Epidermal melanocyte (primary cell): ENCODE measurements at regions not wholly inside any gene's neighbourhood (a gene's known extent, or its start where the extent isn't known, plus 50 kb on each side); places are given as distances from the start of the nearest gene placed in this dataset.
"Not testable (repeated sequence)": the region's sequence is repeated elsewhere in the genome, so short reads cannot be mapped to it uniquely, and the experiment has no call there.

Experiments
- DNase-seq: peaks from one replicate; pipeline ENCODE4 v3.0.0; 2011; ENCODE audit warnings: low spot score; ENCODE audit not compliant: insufficient read length

DNA sequence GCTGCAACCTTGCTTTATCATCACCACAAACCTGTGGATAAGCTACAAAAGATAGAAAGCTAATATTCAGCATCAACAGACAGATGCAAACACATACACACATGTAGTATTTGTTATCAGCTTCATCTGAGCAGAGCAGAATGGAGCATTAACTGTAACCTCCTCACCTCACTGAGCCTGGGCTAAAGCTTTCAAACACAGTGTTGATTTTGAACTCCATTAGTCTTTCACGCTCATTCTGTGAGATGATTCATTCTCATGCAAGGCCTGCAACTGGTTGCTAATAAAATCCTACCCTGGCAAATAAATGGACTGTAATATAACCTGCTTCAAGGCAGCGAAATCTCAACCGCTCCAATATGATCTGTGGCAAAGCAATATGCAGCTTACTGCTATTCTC, 1360.6 kb upstream of the ACO1 start:
- DNase-seq: no peak

DNA sequence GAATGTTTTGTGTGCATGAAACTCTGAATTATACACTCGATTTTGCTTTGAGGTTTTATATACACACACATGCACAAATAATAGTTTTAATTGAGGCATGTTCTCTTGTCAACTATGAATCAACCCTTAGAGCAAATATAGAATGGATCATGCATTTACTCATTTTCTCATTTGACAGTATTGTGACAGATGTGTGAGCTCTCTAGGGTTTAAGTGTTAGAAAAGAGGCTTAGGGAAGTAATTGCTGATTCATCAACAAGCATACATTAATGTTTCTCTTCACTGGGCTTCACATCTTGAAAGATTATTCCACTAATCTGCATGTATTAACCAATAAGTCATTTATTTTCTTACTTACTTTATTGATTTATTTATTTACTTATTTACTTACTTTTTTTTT, 1356.8 kb upstream of the ACO1 start:
- DNase-seq: no peak

DNA sequence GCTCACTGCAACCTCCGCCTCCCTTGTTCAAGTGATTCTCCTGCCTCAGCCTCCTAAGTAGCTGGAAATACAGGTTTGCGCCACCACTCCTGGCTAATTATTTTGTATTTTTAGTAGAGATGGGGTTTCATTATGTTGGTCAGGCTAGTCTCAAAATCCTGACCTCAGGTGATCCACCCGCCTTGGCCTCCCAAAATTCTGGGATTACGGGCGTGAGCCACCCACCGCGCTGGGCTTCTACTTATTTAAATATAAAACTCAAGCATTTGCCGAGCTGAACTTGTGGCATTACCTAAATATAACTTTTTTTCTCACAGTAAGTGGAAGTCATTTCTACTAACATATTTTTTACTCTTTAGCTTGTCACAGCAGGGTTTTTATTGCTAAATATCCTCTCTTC, 1356.3 kb upstream of the ACO1 start:
- no peak for DNase-seq

DNA sequence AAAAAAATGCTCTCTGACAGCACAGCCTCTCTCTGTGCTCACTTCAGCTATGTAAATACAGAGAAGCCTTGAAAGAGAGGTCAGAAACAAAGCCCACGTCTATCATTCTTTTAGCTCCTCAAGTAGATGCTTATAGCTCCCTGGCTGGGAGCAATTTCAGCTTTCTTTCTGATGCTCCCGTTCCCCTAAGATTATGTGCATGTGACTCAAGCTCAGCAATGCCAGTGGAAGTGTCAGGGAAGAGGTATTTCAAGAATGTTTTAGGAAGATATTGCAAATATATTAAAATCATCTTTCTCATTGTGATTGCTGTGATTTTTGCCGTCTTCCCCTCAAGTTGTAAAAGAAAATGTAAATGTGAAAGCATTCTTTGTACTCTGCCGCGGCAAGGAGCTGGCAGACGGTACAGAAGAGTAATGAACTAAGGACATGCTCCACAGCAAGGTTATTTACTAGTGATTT, 1353.7 kb upstream of the ACO1 start:
- no peak for DNase-seq

DNA sequence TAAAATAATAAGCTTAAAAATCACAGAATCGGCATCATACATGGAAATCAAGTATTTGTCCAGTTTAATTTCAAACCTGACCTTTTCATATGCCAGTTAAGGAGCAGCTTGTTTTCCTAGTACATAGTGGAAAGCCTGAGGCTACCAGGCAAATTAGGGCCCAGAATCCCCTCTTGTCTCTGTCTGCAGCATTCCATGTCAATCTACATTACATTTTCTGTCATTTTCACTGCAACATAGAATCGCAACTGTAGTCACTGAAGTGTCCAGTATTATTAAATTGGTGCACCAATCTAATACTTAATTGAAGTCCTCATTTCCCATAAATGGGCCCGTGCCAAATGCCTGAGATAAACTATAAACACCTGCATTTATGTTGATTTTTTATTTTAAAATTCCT, 1352.2 kb upstream of the ACO1 start:
- DNase-seq: no peak

DNA sequence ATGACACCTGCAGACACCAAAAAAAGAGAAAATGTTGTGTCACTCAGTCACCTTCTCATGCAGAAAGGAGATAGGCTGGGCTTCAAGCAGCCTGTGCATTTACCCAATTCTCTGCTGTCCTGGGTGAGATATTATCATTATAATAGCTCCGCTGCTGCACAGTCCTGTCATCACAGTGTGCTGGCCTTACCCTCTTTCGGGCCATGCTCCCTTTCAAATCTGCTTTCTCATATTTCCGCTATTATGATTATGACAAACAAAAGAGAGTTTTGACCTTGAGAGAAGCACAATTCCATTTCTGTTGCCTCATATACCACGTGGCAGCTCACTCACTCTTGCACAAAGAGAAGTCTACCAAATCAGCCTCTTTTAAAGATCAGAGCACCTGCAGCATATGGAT, 1350.1 kb upstream of the ACO1 start:
- DNase-seq: no peak

DNA sequence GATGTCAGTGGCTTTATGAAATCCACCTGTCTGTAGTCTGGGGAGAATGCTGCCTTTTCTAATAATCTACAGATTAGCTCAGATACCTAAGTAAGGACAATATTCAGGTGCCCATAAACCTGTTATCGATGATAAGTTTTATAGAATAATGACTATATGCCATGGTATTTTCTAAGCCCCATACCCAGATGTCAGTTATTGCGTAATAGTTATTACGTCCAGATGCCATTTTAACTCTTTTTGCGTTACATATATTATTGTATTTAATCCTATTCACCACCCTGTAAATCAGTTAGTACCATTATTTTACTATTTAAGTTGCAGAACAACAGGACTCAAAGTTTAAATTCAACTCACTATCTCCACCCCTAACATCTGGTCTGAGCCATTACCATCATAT, 1343.9 kb upstream of the ACO1 start:
- DNase-seq: no peak

DNA sequence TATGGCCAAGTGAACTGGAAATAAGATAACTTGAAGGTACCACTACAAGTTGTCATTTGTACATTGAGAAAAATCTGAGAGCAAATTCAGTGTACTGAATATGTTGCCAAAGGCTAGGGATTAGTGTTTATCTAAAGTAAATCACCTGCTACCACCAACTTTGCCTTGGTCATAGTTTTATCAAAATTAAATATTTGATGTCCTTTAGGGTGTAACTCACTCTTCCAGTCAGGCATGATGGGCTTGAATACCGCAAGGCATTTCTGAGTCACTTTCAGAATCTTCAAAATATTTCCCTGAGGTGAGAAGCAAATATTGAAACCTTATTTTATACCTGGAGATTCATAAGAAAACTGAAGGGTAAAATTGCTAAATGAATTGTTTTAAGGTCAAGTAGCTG, 1338.6 kb upstream of the ACO1 start:
- no peak for DNase-seq

DNA sequence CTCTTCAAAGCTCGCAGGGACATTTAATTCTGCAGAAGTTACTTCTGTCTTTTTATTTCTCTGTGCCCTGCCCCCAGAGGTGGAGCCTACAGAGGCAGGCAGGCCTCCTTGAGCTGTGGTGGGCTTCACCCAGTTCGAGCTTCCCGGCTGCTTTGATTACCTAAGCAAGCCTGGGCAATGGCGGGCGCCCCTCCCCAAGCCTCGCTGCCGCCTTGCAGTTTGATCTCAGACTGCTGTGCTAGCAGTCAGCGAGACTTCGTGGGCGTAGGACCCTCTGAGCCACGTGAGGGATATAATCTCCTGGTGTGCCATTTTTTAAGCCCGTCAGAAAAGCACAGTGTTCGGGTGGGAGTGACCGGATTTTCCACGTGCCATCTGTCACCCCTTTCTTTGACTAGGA, 1322.9 kb upstream of the ACO1 start:
- DNase-seq: not testable (repeated sequence)

DNA sequence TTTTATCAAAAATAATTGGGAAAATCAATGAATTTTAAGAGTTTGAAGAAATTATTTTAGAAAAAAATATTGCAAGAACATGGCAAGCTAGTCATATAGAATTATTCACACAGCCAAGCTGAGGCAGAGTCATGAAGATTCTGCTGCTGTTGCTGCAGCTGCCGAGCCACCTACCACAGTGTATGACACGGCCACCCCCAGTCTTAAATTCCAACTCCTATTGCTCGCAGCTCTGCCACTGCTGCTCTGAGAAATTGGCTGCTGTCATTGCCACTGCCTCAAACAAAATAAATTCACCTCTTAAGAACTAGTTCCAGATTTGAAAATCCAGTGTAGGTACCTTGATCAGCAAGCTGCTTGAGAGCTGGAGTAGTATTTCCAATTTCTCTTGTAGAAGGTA, 1318.8 kb upstream of the ACO1 start:
- no peak for DNase-seq

DNA sequence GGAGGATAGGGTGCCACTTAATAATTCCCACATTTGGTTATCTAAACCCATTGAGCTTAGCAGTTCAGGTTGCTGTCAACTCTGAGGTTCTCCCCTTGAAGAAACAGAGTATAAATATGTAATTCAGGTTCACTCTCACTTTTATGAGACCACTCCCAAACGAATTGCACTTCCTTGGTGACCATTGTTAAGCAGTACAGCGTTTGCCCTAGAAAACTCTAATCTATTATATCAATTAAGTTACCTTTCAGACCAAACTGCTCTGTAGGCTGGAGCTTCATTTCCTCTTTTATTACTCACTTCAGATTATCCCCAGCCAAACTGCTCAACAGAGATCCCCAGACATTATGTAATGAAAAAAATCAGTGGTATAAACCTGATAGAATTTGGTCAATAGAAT, 1317.0 kb upstream of the ACO1 start:
- no peak for DNase-seq

DNA sequence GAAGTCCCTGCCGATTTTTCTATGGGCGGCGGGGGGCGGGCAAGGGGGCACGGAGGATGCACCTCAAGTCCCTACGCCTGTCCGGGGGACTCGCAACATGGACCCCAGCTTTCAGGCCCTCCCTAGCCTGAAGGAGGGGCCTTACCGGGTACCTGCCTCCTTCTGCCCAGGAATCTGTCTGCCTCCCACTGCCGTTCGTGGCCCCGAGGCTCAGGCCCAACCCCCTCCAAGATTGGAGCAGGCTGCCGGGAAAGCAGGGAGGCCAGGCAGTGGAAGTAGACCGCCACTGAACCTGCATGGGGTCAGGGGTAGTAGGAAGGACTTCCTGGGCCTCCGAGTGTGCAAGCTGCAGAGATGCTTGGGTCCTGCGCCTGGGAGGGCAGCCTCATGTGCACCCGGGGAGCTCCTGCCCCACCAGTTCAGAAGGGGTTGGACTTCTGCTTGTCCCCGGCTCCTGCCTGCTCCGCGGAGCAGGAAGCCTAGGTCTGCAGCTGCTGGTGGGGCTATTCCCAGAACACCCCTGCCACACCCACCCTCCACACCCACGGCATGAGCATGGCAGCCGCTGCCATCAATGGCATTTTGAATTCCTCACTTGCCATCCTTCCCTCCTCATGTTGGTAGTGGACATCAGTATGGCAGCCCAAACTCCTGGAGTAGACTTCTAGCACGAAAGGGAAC, 1312.7 kb upstream of the ACO1 start:
- DNase-seq: no peak

DNA sequence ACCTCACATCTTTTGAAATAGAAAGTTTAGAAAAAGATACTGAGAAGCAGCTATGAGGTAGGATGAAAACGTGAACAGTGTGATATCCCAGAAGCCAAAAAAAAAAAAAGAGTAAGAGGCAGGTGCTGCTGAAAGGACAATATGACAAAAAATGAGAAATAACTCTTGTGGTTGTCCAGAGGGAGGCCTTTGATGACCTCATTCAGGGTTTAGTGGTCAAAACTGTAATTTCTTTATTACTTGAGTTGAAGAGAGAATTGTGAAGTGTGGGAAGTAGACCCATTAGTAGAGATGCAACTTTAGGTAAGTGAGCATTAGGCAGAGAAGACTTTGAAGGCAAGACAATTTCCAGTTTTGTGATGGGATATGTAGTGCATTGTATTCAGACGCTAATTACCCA, 1306.3 kb upstream of the ACO1 start:
- no peak for DNase-seq

DNA sequence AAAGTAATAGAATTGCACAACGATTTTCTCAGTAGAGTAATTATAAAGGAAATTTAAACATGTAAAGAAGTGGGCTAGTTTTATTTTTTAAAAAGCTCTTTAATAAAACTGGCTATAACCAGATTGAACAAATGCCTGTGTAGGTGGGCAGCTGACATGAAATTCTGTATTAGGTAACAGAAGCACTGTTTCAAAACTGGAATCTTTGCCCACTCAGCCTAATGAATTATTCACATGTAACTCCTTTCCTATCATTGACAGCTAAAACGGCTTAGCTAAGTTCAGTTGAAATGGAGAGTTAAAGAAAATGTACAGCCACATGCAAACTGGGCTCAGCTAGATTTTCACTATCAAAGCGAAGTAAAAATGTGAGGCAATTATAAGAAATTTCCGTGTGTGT, 1300.1 kb upstream of the ACO1 start:
- DNase-seq: no peak

DNA sequence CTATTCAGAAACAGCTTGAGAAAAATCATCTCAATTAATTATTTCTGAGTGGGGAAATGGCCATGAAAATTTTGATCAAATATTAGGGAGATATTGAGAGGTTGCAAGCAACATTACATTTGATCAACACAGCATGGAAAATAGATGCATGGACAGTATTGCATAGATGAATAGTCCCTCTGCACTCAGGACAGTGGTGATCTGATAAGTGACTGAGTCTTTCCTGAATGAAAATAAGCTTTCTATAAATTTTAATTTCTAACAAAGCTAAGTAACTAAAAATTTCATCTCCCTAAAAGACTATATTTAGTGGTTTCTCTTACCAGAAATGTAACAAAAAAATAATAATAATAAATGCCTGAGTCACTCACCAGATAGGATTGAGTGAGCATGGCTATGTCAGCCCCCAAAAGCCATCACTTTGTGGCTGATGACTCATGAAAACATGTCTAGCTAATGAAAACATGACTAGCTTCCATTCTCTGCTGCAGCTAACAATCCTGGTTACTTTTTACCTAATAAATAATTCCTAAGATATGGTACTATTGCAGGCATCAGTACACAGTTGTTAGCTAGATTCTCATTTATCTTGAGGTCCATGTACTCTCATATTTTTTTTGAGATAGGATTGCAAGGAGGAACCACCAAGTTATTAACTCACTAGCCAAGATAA, 1294.8 kb upstream of the ACO1 start:
- no peak for DNase-seq

DNA sequence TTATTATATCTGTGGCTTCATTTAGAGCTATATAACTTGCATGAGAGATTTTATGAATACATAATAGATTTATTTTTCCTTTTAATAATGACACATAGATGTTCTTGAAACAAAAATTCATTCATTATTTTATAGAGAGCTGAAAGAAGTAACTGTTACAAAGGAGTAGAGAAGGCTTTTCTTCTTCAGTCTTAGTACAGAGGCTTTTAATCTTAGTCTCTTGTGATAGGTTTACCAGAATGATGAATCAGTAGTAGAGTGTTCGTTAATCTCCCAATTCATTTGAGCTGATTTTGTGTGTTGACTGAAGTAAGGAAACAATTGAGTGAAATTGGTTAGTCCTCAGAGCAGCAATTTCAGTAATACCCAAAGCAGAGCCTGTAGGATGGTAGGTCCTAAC, 1284.1 kb upstream of the ACO1 start:
- no peak for DNase-seq

DNA sequence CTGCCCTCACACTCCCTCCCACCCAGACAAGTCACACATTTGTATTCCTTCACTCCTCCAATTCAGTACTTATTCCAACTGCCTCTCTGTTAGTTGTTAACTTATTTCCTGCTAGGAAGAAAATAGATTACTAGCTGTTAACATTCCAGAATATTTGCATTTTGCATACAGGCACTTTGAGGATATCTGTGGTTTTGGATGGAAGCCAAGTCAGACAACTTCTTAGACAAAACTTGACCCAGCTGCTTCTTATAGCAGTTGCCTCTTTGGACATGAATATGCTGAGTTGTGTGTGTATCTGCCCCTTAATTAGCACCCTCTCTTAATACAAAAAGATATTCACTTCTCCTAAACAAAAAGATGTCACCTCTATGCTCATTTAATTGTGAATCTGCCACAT, 1280.6 kb upstream of the ACO1 start:
- no peak for DNase-seq

DNA sequence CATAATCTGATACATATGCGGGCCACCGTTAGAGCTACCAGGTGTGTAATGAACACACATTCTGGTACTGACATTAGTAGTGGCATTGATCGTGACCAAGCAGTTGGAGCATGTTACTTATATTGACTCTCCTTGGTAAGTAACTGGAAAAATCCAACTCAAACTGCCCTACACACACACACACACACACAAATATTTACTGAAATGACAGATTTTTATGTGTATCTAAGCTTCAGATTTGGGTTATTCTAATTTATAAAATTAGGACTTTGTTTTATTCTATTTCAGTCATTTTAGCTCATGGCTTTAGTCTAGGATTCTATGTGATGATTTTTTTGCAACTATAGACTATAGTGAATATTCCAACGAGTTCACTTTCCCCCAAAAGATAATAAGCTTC, 1280.2 kb upstream of the ACO1 start:
- DNase-seq: no peak

DNA sequence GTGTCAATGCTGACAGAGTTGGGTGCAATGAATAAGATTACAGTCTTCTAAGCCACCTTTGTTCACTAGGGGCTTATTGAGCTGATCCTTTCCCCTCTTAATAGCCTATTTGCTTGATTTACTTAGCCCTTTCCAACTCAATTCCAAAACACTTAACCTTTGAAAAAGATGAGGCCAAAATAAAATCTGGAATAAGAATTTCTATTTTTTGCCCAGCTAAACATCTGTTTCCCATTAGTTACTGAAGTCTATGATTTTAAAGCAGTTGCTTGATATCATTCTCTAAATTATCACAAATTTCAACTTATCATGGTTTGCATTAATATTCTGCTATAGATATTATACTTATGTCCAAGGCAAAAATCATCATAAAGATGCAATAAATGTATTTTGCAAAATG, 1272.0 kb upstream of the ACO1 start:
- DNase-seq: no peak

DNA sequence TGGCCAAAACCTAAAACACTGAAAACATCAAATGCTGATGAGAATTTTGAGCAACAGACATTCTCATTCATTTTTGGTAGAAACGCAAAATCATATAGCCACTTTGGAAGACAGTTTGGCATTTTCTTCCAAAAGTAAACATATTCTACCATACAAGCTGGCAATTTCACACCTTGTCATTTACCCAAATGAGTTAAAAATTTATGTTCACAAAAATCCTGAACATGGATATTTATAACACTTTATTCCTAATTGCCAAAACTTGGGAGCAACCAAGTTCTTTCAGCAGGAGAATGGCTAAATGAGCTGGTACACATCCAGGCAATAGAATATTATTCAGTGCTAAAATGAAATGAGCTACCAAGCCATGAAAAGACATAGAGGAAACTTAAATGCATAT, 1270.1 kb upstream of the ACO1 start:
- no peak for DNase-seq

DNA sequence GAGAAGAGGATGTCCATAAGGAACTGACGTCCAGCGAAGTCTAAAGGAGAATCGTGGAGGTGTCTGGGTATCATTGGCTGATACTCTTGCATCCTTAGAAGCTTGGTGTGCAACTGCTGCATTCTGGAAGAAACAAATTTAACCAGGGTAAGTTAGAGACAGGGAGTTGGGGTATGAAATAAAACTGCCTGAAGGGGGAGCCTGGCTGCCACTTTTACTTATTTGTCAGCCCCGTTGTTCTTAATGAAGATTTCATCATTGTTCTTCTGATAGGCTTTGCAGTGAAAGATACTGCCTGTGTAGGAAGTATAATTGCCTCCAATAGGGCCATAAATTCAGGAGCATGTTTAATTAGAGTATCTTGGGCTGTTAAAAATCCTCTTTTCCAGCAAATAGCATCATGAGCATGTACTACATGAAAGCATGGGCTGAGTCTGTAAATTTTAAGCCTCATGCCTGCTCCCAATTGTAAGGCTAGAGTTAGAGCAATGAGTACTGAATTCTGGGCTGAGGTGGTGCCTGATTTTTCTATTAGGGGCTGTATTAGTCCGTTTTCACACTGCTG, 1264.5 kb upstream of the ACO1 start:
- peak; percentile 30 for DNase-seq

DNA sequence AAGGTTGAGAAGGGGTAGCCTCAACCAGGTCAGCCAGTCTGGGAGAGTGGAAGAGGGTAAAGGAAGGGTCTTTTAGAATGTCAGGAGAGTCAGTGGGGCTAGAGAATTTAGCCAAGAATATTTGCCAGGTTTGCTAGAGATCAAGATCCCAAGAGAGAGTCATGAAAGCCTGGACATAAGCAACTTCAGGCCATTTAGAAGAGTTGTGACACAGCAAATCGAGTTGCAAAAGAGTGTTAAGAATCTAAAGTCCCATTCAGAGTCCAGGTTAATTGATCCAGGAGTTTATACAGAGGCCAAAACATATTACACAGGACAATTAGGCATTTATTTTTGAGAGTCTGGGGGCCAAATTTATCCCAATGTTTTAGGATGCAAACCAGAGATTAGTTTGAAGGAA, 1260.1 kb upstream of the ACO1 start:
- DNase-seq: no peak

DNA sequence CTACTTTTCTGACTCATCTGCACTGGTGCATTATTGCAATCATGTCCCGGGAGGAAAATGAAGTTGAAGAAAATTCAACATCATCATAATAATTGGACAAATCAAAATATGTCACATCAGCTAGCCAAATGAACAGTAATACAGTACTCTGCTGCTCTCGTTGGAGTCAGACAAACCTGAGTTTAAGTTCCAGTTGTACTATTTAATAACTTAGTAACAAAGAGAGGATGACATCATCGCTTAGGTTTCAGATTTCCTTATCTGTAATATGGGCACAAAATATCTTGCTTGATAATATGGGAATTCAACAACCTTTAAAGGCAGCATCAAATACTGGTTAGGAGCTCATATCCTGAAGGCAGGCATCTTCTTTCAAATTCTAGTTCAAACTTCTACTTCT, 1248.9 kb upstream of the ACO1 start:
- no peak for DNase-seq
